ENCODE measurements at regions not wholly inside any gene's neighbourhood (a gene's known extent, or its start where the extent isn't known, plus 50 kb on each side); places are given as distances from the start of the nearest gene placed in this dataset.
"Not testable (repeated sequence)": the region's sequence is repeated elsewhere in the genome, so short reads cannot be mapped to it uniquely, and the experiment has no call there.

- H3K36me3 ChIP-seq (ENCODE audit: control insufficient read depth, insufficient read depth, low read length), result no peaks in the 10 kb centered on the region
- H3K4me3 ChIP-seq (ENCODE audit: low read depth in 2 of 2, low read length in 2 of 2), result no peak overlapping the region
- H3K27me3 ChIP-seq (ENCODE audit: control insufficient read depth, insufficient read depth, low read length), result no peaks in the 10 kb centered on the region
- DNase-seq (ENCODE audit: low read depth, low spot score) (no peak), ATAC-seq (no peak)
- BruUV-seq (replicated peaks), result no TSS peak
- intact Hi-C loops (cut with micrococcal nuclease; ENCODE audit: unreplicated experiment), result no loop called here
- ChIA-PET CTCF (no interaction called here), POLR2A (no interaction called here)
- no peaks in the 10 kb centered on the region for H3K4me1 ChIP-seq (ENCODE audit: control insufficient read depth, insufficient read depth, low read length)
- no peaks in the 10 kb centered on the region for H3K9me3 ChIP-seq (ENCODE audit: control insufficient read depth, insufficient read depth, low read depth, low read length)
- no peak overlapping the region for H3K27ac ChIP-seq (ENCODE audit: low read length)
- in situ Hi-C loops (cut with HindIII; ENCODE audit: low pct_unique_long_range_greater_than_20kb, low sequenced_read_pairs), result no loop called here
- TF ChIP-seq TCF7L2 (IDR thresholded peaks at IDR 0.05; ENCODE audit: low read depth, low read length), result no peak
- TF ChIP-seq REST (IDR thresholded peaks at IDR 0.05; ENCODE audit: insufficient read depth in 1 of 2, low read depth in 2 of 2, low read length in 1 of 2), result no peak
- TF ChIP-seq, protein P1, sequence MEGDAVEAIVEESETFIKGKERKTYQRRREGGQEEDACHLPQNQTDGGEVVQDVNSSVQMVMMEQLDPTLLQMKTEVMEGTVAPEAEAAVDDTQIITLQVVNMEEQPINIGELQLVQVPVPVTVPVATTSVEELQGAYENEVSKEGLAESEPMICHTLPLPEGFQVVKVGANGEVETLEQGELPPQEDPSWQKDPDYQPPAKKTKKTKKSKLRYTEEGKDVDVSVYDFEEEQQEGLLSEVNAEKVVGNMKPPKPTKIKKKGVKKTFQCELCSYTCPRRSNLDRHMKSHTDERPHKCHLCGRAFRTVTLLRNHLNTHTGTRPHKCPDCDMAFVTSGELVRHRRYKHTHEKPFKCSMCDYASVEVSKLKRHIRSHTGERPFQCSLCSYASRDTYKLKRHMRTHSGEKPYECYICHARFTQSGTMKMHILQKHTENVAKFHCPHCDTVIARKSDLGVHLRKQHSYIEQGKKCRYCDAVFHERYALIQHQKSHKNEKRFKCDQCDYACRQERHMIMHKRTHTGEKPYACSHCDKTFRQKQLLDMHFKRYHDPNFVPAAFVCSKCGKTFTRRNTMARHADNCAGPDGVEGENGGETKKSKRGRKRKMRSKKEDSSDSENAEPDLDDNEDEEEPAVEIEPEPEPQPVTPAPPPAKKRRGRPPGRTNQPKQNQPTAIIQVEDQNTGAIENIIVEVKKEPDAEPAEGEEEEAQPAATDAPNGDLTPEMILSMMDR (IDR thresholded peaks at IDR 0.05), result no peak
- TF ChIP-seq SIN3A (IDR thresholded peaks at IDR 0.05; ENCODE audit: borderline replicate concordance, insufficient read depth, low read depth, low read length), result no peak
- no peak for TF ChIP-seq POLR2AphosphoS5 (IDR thresholded peaks at IDR 0.05; ENCODE audit: low read depth, low read length)
Measured at GRCh38 chr16:63403792-63404191, 1367.6 kb upstream of the CDH8 start.

DNA sequence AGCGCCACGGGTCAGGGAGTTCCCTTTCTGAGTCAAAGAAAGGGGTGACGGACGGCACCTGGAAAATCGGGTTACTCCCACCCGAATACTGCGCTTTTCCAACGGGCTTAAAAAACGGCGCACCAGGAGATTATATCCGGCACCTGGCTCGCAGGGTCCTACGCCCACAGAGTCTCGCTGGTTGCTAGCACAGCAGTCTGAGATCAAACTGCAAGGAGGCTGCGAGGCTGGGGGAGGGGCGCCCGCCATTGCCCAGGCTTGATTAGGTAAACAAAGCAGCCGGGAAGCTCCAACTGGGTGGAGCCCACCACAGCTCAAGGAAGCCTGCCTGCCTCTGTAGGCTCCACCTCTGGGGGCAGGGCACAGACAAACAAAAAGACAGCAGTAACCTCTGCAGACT, 1352.0 kb upstream of the CDH8 start:
- H3K27me3 ChIP-seq (ENCODE audit: control insufficient read depth, insufficient read depth, low read length); DNase-seq (ENCODE audit: low read depth, low spot score); H3K36me3 ChIP-seq (ENCODE audit: control insufficient read depth, insufficient read depth, low read length); intact Hi-C loops (cut with micrococcal nuclease; ENCODE audit: unreplicated experiment); ATAC-seq; H3K4me1 ChIP-seq (ENCODE audit: control insufficient read depth, insufficient read depth, low read length); in situ Hi-C loops (cut with HindIII; ENCODE audit: low pct_unique_long_range_greater_than_20kb, low sequenced_read_pairs); BruUV-seq (replicated peaks); H3K9me3 ChIP-seq (ENCODE audit: control insufficient read depth, insufficient read depth, low read depth, low read length); H3K27ac ChIP-seq (ENCODE audit: low read length); H3K4me3 ChIP-seq (ENCODE audit: low read depth in 2 of 2, low read length in 2 of 2); POLR2A ChIA-PET; CTCF ChIA-PET: not testable (repeated sequence)

DNA sequence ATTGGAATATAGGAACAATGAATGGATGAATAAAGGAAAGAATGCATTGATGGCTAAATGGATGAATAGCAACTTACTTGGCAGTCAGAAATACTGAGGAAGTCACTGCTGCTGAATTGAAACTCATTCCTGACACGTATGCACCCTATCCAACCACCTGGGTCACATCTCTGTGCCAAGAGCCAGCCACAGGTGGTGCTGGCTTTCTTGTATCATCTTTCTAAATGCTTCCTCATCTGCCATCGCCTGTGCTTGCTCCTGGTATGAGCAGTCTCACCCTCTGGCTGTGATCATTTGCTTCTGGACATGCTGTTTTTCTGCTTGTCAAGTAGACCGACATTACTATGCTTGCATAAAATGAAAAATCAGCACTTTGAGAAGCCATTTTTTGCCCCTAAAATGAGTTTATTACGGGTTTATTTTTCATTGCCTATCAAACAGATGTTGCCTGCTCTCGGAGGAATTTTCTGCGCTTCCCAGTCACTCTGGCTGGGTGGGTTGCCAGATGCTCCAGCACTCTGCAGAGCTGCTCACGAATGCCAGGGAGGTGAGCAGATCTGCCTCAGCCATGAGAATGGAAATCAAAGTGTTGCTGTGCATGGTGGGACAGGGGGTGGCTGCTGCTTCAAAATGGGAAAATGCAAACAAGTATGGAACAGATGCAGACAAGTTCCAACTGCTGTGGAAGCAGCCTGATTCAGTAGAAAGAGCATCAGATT, 1349.6 kb upstream of the CDH8 start:
- no TSS peak for BruUV-seq (replicated peaks)
- Histone ChIP-seq H3K9me3 (ENCODE audit: control insufficient read depth, insufficient read depth, low read depth, low read length) (no peaks in the 10 kb centered on the region), H3K27me3 (ENCODE audit: control insufficient read depth, insufficient read depth, low read length) (no peaks in the 10 kb centered on the region), H3K27ac (ENCODE audit: low read length) (no peak overlapping the region), H3K36me3 (ENCODE audit: control insufficient read depth, insufficient read depth, low read length) (no peaks in the 10 kb centered on the region), H3K4me3 (ENCODE audit: low read depth in 2 of 2, low read length in 2 of 2) (no peak overlapping the region), H3K4me1 (ENCODE audit: control insufficient read depth, insufficient read depth, low read length) (no peaks in the 10 kb centered on the region)
- TF ChIP-seq TCF7L2 (IDR thresholded peaks at IDR 0.05; ENCODE audit: low read depth, low read length) (no peak), POLR2AphosphoS5 (IDR thresholded peaks at IDR 0.05; ENCODE audit: low read depth, low read length) (no peak), SIN3A (IDR thresholded peaks at IDR 0.05; ENCODE audit: borderline replicate concordance, insufficient read depth, low read depth, low read length) (no peak), REST (IDR thresholded peaks at IDR 0.05; ENCODE audit: insufficient read depth in 1 of 2, low read depth in 2 of 2, low read length in 1 of 2) (no peak)
- TF ChIP-seq, protein P1 (IDR thresholded peaks at IDR 0.05), result no peak
- ATAC-seq (no peak), DNase-seq (ENCODE audit: low read depth, low spot score) (no peak)
- intact Hi-C loops (cut with micrococcal nuclease; ENCODE audit: unreplicated experiment) (no loop called here), in situ Hi-C loops (cut with HindIII; ENCODE audit: low pct_unique_long_range_greater_than_20kb, low sequenced_read_pairs) (no loop called here)
- POLR2A ChIA-PET, result no interaction called here
- CTCF ChIA-PET, result no interaction called here
